Epithelial cell of proximal tubule (primary cell): ENCODE measurements at regions not wholly inside any gene's neighbourhood (a gene's known extent, or its start where the extent isn't known, plus 50 kb on each side); places are given as distances from the start of the nearest gene placed in this dataset.

Source experiments
- DNase-seq: peaks from one replicate; pipeline ENCODE4 v3.0.0-alpha.2; 2011; ENCODE audit warnings: low read depth
- H3K4me3 ChIP-seq: 2 replicates; pipeline ENCODE4 v1.5.1; 2011; ENCODE audit warnings: low read depth, mild to moderate bottlenecking, low read length
- CTCF ChIP-seq: conservative IDR thresholded peaks from 2 replicates; pipeline ENCODE4 v1.5.1; 2012; ENCODE audit warnings: low read depth, mild to moderate bottlenecking, low read length

GRCh38 chr5:2183154-2184025 is 300.7 kb upstream of the IRX4 start:
- DNase-seq = no peak
- no peak overlapping the region for H3K4me3 ChIP-seq
- no peak for TF ChIP-seq CTCF

GRCh38 chr5:2182020-2182419 is 299.3 kb upstream of the IRX4 start:
- H3K4me3 ChIP-seq = no peak overlapping the region
- DNase-seq = no peak
- no peak for TF ChIP-seq CTCF

GRCh38 chr5:2181557-2181956 is 298.8 kb upstream of the IRX4 start:
- no peak overlapping the region for H3K4me3 ChIP-seq
- no peak for TF ChIP-seq CTCF
- no peak for DNase-seq

- TF ChIP-seq CTCF = no peak
- DNase-seq = no peak
- no peak overlapping the region for H3K4me3 ChIP-seq
Measured at GRCh38 chr5:2181149-2181548, 298.4 kb upstream of the IRX4 start.

- DNase-seq = no peak
- TF ChIP-seq CTCF = no peak
- no peak overlapping the region for H3K4me3 ChIP-seq
Measured at GRCh38 chr5:2180456-2180855, 297.7 kb upstream of the IRX4 start.

GRCh38 chr5:2179861-2180260 is 297.1 kb upstream of the IRX4 start:
- H3K4me3 ChIP-seq = no peak overlapping the region
- no peak for DNase-seq
- no peak for TF ChIP-seq CTCF

- no peak overlapping the region for H3K4me3 ChIP-seq
- no peak for TF ChIP-seq CTCF
- no peak for DNase-seq
Measured at GRCh38 chr5:2178528-2178927, 295.8 kb upstream of the IRX4 start.
